B cell (primary cell): ENCODE measurements at regions not wholly inside any gene's neighbourhood (a gene's known extent, or its start where the extent isn't known, plus 50 kb on each side); places are given as distances from the start of the nearest gene placed in this dataset.
"Not testable (repeated sequence)": the region's sequence is repeated elsewhere in the genome, so short reads cannot be mapped to it uniquely, and the experiment has no call there.

Experiments used
- ATAC-seq: fragments of 200-7000 bp; cut with Tn5 transposase; one replicate; pipeline ENCODE4 v1.10.0; 2021; ENCODE audit warnings: low read depth, mild to moderate bottlenecking, moderate number of reproducible peaks, moderate library complexity
- CTCF ChIA-PET: fragments of 350-600 bp; sonication (Branson Sonifier 250); formaldehyde crosslinking; loops from one replicate; lab custom pipeline; 2021; ENCODE audit warnings: antibody characterized with exemption, inconsistent platforms; lab: Charles Lee
- POLR2A ChIA-PET: fragments of 350-600 bp; sonication (Branson Sonifier 250); formaldehyde crosslinking; loops from one replicate; lab custom pipeline; 2021; ENCODE audit warnings: antibody characterized with exemption; lab: Charles Lee
- DNase-seq: peaks from one replicate; pipeline ENCODE4 v3.0.0; 2013
- H2AFZ ChIP-seq: 2 replicates; pipeline ENCODE4 v1.6.1; 2012; ENCODE audit warnings: mild to moderate bottlenecking, low read depth, low read length; ENCODE audit not compliant: insufficient read depth, poor library complexity, severe bottlenecking
- H3K27ac ChIP-seq, 2 donors: 1 replicate in 1 of 2; 2 replicates in 1 of 2; pipeline ENCODE4 v1.5.1; 2012 to 2013; ENCODE audit warnings: low read length in 2 of 2, mild to moderate bottlenecking in 2 of 2, moderate library complexity in 1 of 2
- H3K27me3 ChIP-seq, 4 experiments: fragments of 200-600 bp in 1 of 4; sonication (generic) in 1 of 4; replicated peaks in 1 of 4; 1 replicate in 2 of 4; 2 replicates in 2 of 4; pipeline versions ENCODE4 v1.6.1 to v1.7.0; 2013 to 2016; ENCODE audit warnings: low read length in 3 of 4, mild to moderate bottlenecking in 2 of 4, mixed read lengths in 1 of 4, moderate library complexity in 1 of 4; ENCODE audit not compliant: insufficient read depth in 4 of 4, control insufficient read depth in 3 of 4; ENCODE audit errors: control extremely low read depth in 1 of 4
- H3K36me3 ChIP-seq, 2 experiments: replicated peaks in 1 of 2; 1 replicate in 1 of 2; 2 replicates in 1 of 2; pipeline versions ENCODE4 v1.6.1 to v1.7.1; 2013; ENCODE audit warnings: low read length in 1 of 2; ENCODE audit not compliant: insufficient read depth in 2 of 2, control insufficient read depth in 1 of 2; ENCODE audit errors: control extremely low read depth in 1 of 2, extremely low read depth in 1 of 2
- H3K4me1 ChIP-seq, 2 donors: fragments of 200-600 bp in 1 of 2; sonication (generic) in 1 of 2; 1 replicate in 1 of 2; 2 replicates in 1 of 2; pipeline versions ENCODE4 v1.5.1 to v1.6.1; 2013 to 2017; ENCODE audit warnings: low read length in 2 of 2; ENCODE audit not compliant: control insufficient read depth in 2 of 2, insufficient read depth in 2 of 2
- H3K4me2 ChIP-seq: replicated peaks from 2 replicates; pipeline ENCODE3; 2012; ENCODE audit warnings: mild to moderate bottlenecking, low read depth, low read length; ENCODE audit not compliant: poor library complexity, severe bottlenecking
- H3K4me3 ChIP-seq, 5 experiments: fragments of 200-600 bp in 1 of 5; sonication (generic) in 1 of 5; 1 replicate in 3 of 5; 2 replicates in 2 of 5; pipeline versions ENCODE4 v1.5.1 to v1.7.0; 2011 to 2016; ENCODE audit warnings: low read length in 4 of 5, mild to moderate bottlenecking in 4 of 5, low read depth in 2 of 5, control low read depth in 1 of 5, moderate library complexity in 1 of 5; ENCODE audit not compliant: insufficient read depth in 1 of 5; ENCODE audit errors: control extremely low read depth in 1 of 5, extremely low read depth in 1 of 5
- H3K79me2 ChIP-seq: fragments of 200-600 bp; sonication (generic); one replicate; pipeline ENCODE4 v1.6.0; 2016; ENCODE audit warnings: low read length; ENCODE audit not compliant: control insufficient read depth, insufficient read depth
- H3K9ac ChIP-seq: fragments of 200-600 bp; sonication (generic); 2 replicates; pipeline ENCODE4 v1.6.1; 2017; ENCODE audit warnings: mild to moderate bottlenecking, low read length, moderate library complexity
- H3K9me3 ChIP-seq, 3 donors: one replicate each; pipeline versions ENCODE4 v1.6.1 to v1.7.1; 2013; ENCODE audit warnings: low read length in 2 of 3; ENCODE audit not compliant: control insufficient read depth in 2 of 3, insufficient read depth in 1 of 3; ENCODE audit errors: control extremely low read depth in 1 of 3
- H4K20me1 ChIP-seq: 2 replicates; pipeline ENCODE4 v1.6.0; 2012; ENCODE audit warnings: mild to moderate bottlenecking, low read length; ENCODE audit not compliant: insufficient read depth, control insufficient read depth, poor library complexity, severe bottlenecking
- H3K27ac Mint-ChIP-seq: one replicate; pipeline ENCODE4 v1.8.0; 2021; ENCODE audit warnings: mixed read lengths
- H3K27me3 Mint-ChIP-seq: one replicate; pipeline ENCODE4 v1.8.0; 2021; ENCODE audit warnings: mixed read lengths
- H3K4me1 Mint-ChIP-seq: one replicate; pipeline ENCODE4 v1.8.0; 2021; ENCODE audit warnings: mixed read lengths
- H3K4me3 Mint-ChIP-seq: one replicate; pipeline ENCODE4 v1.8.0; 2021; ENCODE audit warnings: mixed read lengths
- H3K9me3 Mint-ChIP-seq: one replicate; pipeline ENCODE4 v1.8.0; 2022; ENCODE audit warnings: mixed read lengths; ENCODE audit not compliant: insufficient read depth
- CTCF ChIP-seq: fragments of 200-600 bp; IDR thresholded peaks from one replicate; pipeline ENCODE4 v1.8.0; 2022; ENCODE audit warnings: antibody characterized with exemption, mild to moderate bottlenecking
- EZH2 ChIP-seq: IDR thresholded peaks from 2 replicates; pipeline ENCODE4 v1.6.1; 2012; ENCODE audit warnings: borderline replicate concordance, low read depth, mild to moderate bottlenecking, moderate library complexity, low read length; ENCODE audit not compliant: insufficient read depth, poor library complexity, severe bottlenecking
- WGBS: methylation state at CpG from one replicate; pipeline ENCODE4 v1.1.5; 2013; ENCODE audit warnings: missing lambda C conversion rate; ENCODE audit not compliant: insufficient coverage; 5-methylcytosine and 5-hydroxymethylcytosine counted together
- intact Hi-C: fragments of 100-400 bp; cut with micrococcal nuclease; formaldehyde crosslinking; loops from one replicate; pipeline ENCODE4 v1.10.0; 2022

GRCh38 chr6:27807441-27808241 is 104.6 kb downstream of the OR2B2 start:
- peak overlapping the region; percentile 72 for H2AFZ ChIP-seq
- H3K79me2 ChIP-seq, H3K27me3 ChIP-seq, H4K20me1 ChIP-seq, H3K9me3 Mint-ChIP-seq, H3K27me3 Mint-ChIP-seq, H3K36me3 ChIP-seq: not testable (repeated sequence)
- peak overlapping the region; percentile 79 for H3K4me2 ChIP-seq
- ChIA-PET POLR2A (interaction anchor here (0.6 to 6.3 kb wide), 23 partner anchors 11 to 1787 kb away, joined by 3 to 58 read pairs (median 5); partner anchors contain the start of gene HMGN4), CTCF (interaction anchor here (0.6 to 6.3 kb wide), 13 partner anchors 11 to 1684 kb away, joined by 3 to 92 read pairs (median 5); a partner anchor contains a TSS)
- peak; percentile 75 for ATAC-seq
- peaks cover 32 to 37% of the 10 kb centered on the region in 2 donors for H3K4me1 ChIP-seq
- H3K27ac ChIP-seq = peak overlapping the region; percentile 80 to 82
- under 1% methylated on average over 33 of the region's 43 CpGs for WGBS
- peak; percentile 93 for DNase-seq
- Mint-ChIP-seq H3K4me3 (peak overlapping the region; percentile 88), H3K27ac (peak overlapping the region; percentile 97), H3K4me1 (peaks cover 45% of the 10 kb centered on the region)
- peaks cover 0 to 22% (median 3%) of the 10 kb centered on the region in 3 donors for H3K9me3 ChIP-seq
- H3K4me3 ChIP-seq = peak overlapping the region; percentile 51 to 71 (median 59)
- peak overlapping the region; percentile 72 for H3K9ac ChIP-seq
- intact Hi-C loops = loop anchor here (1.0 to 5.0 kb wide), 6 partner anchors 11 to 1781 kb away; a partner anchor contains a TSS

GRCh38 chr6:27806981-27807440 is 105.2 kb downstream of the OR2B2 start:
- no peaks in the 10 kb centered on the region for H3K9me3 Mint-ChIP-seq
- H3K36me3 ChIP-seq = no peaks in the 10 kb centered on the region
- H3K27ac ChIP-seq = peak overlapping the region; percentile 76
- DNase-seq = no peak
- TF ChIP-seq CTCF = no peak
- TF ChIP-seq EZH2 = no peak
- peaks cover 0 to 18% (median 3%) of the 10 kb centered on the region in 3 donors for H3K9me3 ChIP-seq
- ChIA-PET CTCF (interaction anchor here (0.6 to 6.3 kb wide), 11 partner anchors 11 to 1090 kb away, joined by 3 to 92 read pairs (median 6); a partner anchor contains a TSS), POLR2A (interaction anchor here (0.6 to 6.3 kb wide), 15 partner anchors 17 to 1787 kb away, joined by 3 to 58 read pairs (median 7); partner anchors contain the start of gene HMGN4)
- WGBS = under 1% methylated on average over 12 of the region's 19 CpGs
- H2AFZ ChIP-seq = peak overlapping the region; percentile 72
- H3K4me2 ChIP-seq = peak overlapping the region; percentile 79
- intact Hi-C loops = loop anchor here (1.0 to 5.0 kb wide), 4 partner anchors 11 to 1475 kb away; a partner anchor contains a TSS
- H3K4me3 Mint-ChIP-seq = peak overlapping the region; percentile 88
- peaks cover 32 to 37% of the 10 kb centered on the region in 2 donors for H3K4me1 ChIP-seq
- peak overlapping the region; percentile 62 for H3K9ac ChIP-seq
- H3K4me3 ChIP-seq = peak overlapping the region; percentile 51 to 71 (median 59)
- H3K79me2 ChIP-seq = no peaks in the 10 kb centered on the region
- no peaks in the 10 kb centered on the region for H3K27me3 Mint-ChIP-seq
- ATAC-seq = no peak
- no peaks in the 10 kb centered on the region for H4K20me1 ChIP-seq
- peaks cover 45% of the 10 kb centered on the region for H3K4me1 Mint-ChIP-seq
- no peaks in the 10 kb centered on the region for H3K27me3 ChIP-seq
- peak overlapping the region; percentile 97 for H3K27ac Mint-ChIP-seq
